Omental fat pad (tissue), 3 donors: ENCODE measurements at regions not wholly inside any gene's neighbourhood (a gene's known extent, or its start where the extent isn't known, plus 50 kb on each side); places are given as distances from the start of the nearest gene placed in this dataset.

Experiments used
- ATAC-seq: fragments of 150-250 bp; one replicate; pipeline ENCODE4 v1.9.1; 2016; ENCODE audit warnings: mild to moderate bottlenecking, moderate library complexity; ENCODE audit not compliant: low FRiP score
- DNase-seq: peaks from one replicate; pipeline ENCODE4 v3.0.0-alpha.2; 2019; ENCODE audit warnings: low spot score
- CTCF ChIP-seq, 3 donors: fragments of 450-650 bp; IDR thresholded peaks; one replicate each; pipeline ENCODE4 v1.5.1; 2016 to 2017; ENCODE audit warnings: antibody characterized with exemption in 3 of 3, mild to moderate bottlenecking in 3 of 3, moderate library complexity in 2 of 3

- ATAC-seq (no peak), DNase-seq (no peak)
- no peak for TF ChIP-seq CTCF (IDR thresholded peaks at IDR 0.05)
Observed at GRCh38 chr5:120231563-120231962, 232.5 kb upstream of the PRR16 start.

GRCh38 chr5:120236360-120236759 lies 227.7 kb upstream of the PRR16 start:
- no peak for TF ChIP-seq CTCF (IDR thresholded peaks at IDR 0.05)
- no peak for DNase-seq
- ATAC-seq = no peak

GRCh38 chr5:120239086-120239485 lies 225.0 kb upstream of the PRR16 start:
- DNase-seq = no peak
- ATAC-seq = no peak
- no peak for TF ChIP-seq CTCF (IDR thresholded peaks at IDR 0.05)

- ATAC-seq = no peak
- no peak for DNase-seq
- no peak for TF ChIP-seq CTCF (IDR thresholded peaks at IDR 0.05)
Observed at GRCh38 chr5:120240706-120241105, 223.4 kb upstream of the PRR16 start.

GRCh38 chr5:120241400-120241799 lies 222.7 kb upstream of the PRR16 start:
- no peak for ATAC-seq
- no peak for DNase-seq
- no peak for TF ChIP-seq CTCF (IDR thresholded peaks at IDR 0.05)

- DNase-seq (no peak), ATAC-seq (no peak)
- TF ChIP-seq CTCF (IDR thresholded peaks at IDR 0.05) = no peak
Observed at GRCh38 chr5:120251898-120252297, 212.2 kb upstream of the PRR16 start.

- DNase-seq (no peak), ATAC-seq (no peak)
Observed at GRCh38 chr5:120252839-120253238, 211.3 kb upstream of the PRR16 start.

More at GRCh38 chr5:120252839-120253238, 211.3 kb upstream of the PRR16 start:
- TF ChIP-seq CTCF (IDR thresholded peaks at IDR 0.05) = no peak
